GM12878 (cell line): ENCODE measurements at regions not wholly inside any gene's neighbourhood (a gene's known extent, or its start where the extent isn't known, plus 50 kb on each side); places are given as distances from the start of the nearest gene placed in this dataset.

ENCODE experiments used
- ATAC-seq: fragments of 200-7000 bp; cut with Tn5 transposase; 3 replicates; pipeline ENCODE4 v1.9.1; 2020; ENCODE audit warnings: mild to moderate bottlenecking, moderate library complexity
- BruUV-seq: library from RNA; stranded (reverse); fragments of 400-500 nt; replicated peaks from 2 replicates; lab custom pipeline; 2021; lab: Mats Ljungman, UMichigan
- CTCF ChIA-PET: fragments of 300-600 bp; sonication (Branson Sonifier 250); formaldehyde crosslinking; extraction: SDS; loops from one replicate; lab custom pipeline; 2021; ENCODE audit warnings: inconsistent platforms; lab: Yijun Ruan, JAX
- POLR2A ChIA-PET: fragments of 350-600 bp; formaldehyde crosslinking; extraction: SDS; loops from one replicate; lab custom pipeline; 2021; ENCODE audit warnings: inconsistent platforms; lab: Charles Lee
- RAD21 ChIA-PET: fragments of 300-600 bp; sonication (Branson Sonifier 250); formaldehyde crosslinking; loops from one replicate; lab custom pipeline; 2023; ENCODE audit warnings: antibody characterized with exemption; ENCODE audit not compliant: unreplicated experiment; lab: Charles Lee
- SMC1A ChIA-PET: fragments of 300-600 bp; sonication (Branson Sonifier 250); formaldehyde crosslinking; loops from one replicate; lab custom pipeline; 2023; ENCODE audit not compliant: unreplicated experiment, uncharacterized antibody; lab: Charles Lee
- DNase-seq: peaks from one replicate; pipeline ENCODE4 v3.0.0-alpha.2; 2011; ENCODE audit warnings: low read depth, low spot score
- FAIRE-seq: peaks from 3 replicates; lab custom pipeline; 2011; peaks lifted over from hg19 to GRCh38; lab: Jason Lieb, UNC
- H2AFZ ChIP-seq: 2 replicates; pipeline ENCODE4 v1.6.0; 2011; ENCODE audit warnings: low read depth, low read length, control low read depth; ENCODE audit not compliant: control insufficient read depth
- H3K27ac ChIP-seq: 2 replicates; pipeline ENCODE4 v1.5.1; 2011; ENCODE audit warnings: control low read depth; ENCODE audit not compliant: control insufficient read depth, insufficient read depth
- H3K27me3 ChIP-seq, 2 experiments: replicated peaks in 1 of 2; 2 replicates each; pipeline versions ENCODE4 v1.6.0 to v1.6.1; 2011; ENCODE audit warnings: low read length in 1 of 2; ENCODE audit not compliant: control insufficient read depth in 2 of 2, insufficient read depth in 2 of 2
- H3K36me3 ChIP-seq, 2 experiments: 2 replicates each; pipeline ENCODE4 v1.5.1; 2011; ENCODE audit warnings: low read length in 1 of 2; ENCODE audit not compliant: control insufficient read depth in 2 of 2, insufficient read depth in 2 of 2
- H3K4me1 ChIP-seq: 2 replicates; pipeline ENCODE4 v1.6.1; 2011; ENCODE audit warnings: mild to moderate bottlenecking, low read length, moderate library complexity, mixed read lengths; ENCODE audit not compliant: control insufficient read depth, insufficient read depth
- H3K4me2 ChIP-seq: 2 replicates; pipeline ENCODE4 v1.6.0; 2011; ENCODE audit warnings: control low read depth; ENCODE audit not compliant: control insufficient read depth, insufficient read depth
- H3K4me3 ChIP-seq: fragments of 200-600 bp; sonication (generic); 2 replicates; pipeline ENCODE4 v1.5.1; 2016
- H3K79me2 ChIP-seq: 2 replicates; pipeline ENCODE4 v1.6.0; 2011; ENCODE audit warnings: low read length; ENCODE audit not compliant: control insufficient read depth, insufficient read depth
- H3K9ac ChIP-seq: 2 replicates; pipeline ENCODE4 v1.8.0; 2011; ENCODE audit warnings: low read length, control low read depth, mixed read lengths; ENCODE audit not compliant: control insufficient read depth, insufficient read depth
- H3K9me3 ChIP-seq: replicated peaks from 3 replicates; pipeline ENCODE4 v1.5.1; 2011; ENCODE audit warnings: mild to moderate bottlenecking, low read length; ENCODE audit not compliant: control insufficient read depth, insufficient read depth
- H4K20me1 ChIP-seq: 2 replicates; pipeline ENCODE4 v1.6.0; 2011; ENCODE audit not compliant: control insufficient read depth, insufficient read depth
- ASH2L ChIP-seq: fragments of 300-600, 200-600 bp; sonication (generic); IDR thresholded peaks from 2 replicates; pipeline ENCODE4 v1.6.1; 2017; ENCODE audit warnings: low read depth, mild to moderate bottlenecking, borderline replicate concordance
- BCLAF1 ChIP-seq: fragments of 450-650 bp; IDR thresholded peaks from 2 replicates; pipeline ENCODE4 v1.6.1; 2017; ENCODE audit warnings: antibody characterized with exemption, mild to moderate bottlenecking, moderate library complexity
- CHD2 ChIP-seq: IDR thresholded peaks from 2 replicates; pipeline ENCODE4 v1.6.1; 2011; ENCODE audit warnings: low read depth, low read length, improper control_type of control experiment, borderline replicate concordance
- FOS ChIP-seq: IDR thresholded peaks from 3 replicates; pipeline ENCODE4 v1.6.1; 2011; ENCODE audit warnings: borderline replicate concordance; ENCODE audit not compliant: insufficient read length; ENCODE audit errors: extremely low read depth
- JUNB ChIP-seq: IDR thresholded peaks from 2 replicates; pipeline ENCODE4 v1.6.1; 2016; ENCODE audit warnings: antibody characterized with exemption, mild to moderate bottlenecking
- MTA2 ChIP-seq: fragments of 450-650 bp; IDR thresholded peaks from 2 replicates; pipeline ENCODE4 v1.6.1; 2016; ENCODE audit warnings: low read depth, mild to moderate bottlenecking, moderate library complexity
- NR2C2 ChIP-seq: IDR thresholded peaks from 2 replicates; pipeline ENCODE4 v1.6.1; 2011; ENCODE audit warnings: borderline replicate concordance, low read depth; ENCODE audit not compliant: control insufficient read depth, insufficient read length
- RB1 ChIP-seq: fragments of 450-650 bp; formaldehyde crosslinking; IDR thresholded peaks from 2 replicates; pipeline ENCODE4 v1.6.1; 2017; ENCODE audit warnings: mild to moderate bottlenecking, borderline replicate concordance
- RELB ChIP-seq: fragments of 450-650 bp; IDR thresholded peaks from 2 replicates; pipeline ENCODE4 v1.6.1; 2017; ENCODE audit warnings: low read depth, mild to moderate bottlenecking, moderate library complexity
- ZNF687 ChIP-seq: fragments of 450-650 bp; IDR thresholded peaks from 2 replicates; pipeline ENCODE4 v1.6.1; 2017; ENCODE audit warnings: mild to moderate bottlenecking, moderate library complexity
- WGBS: methylation state at CpG from one replicate; pipeline ENCODE4 v1.1.6; 2016; ENCODE audit warnings: low lambda C conversion rate; ENCODE audit not compliant: insufficient replicate concordance, insufficient coverage; ENCODE audit errors: missing lambda C conversion rate; 5-methylcytosine and 5-hydroxymethylcytosine counted together
- in situ Hi-C: fragments of 300-500 bp; cut with MboI; formaldehyde crosslinking; loops from 9 replicates; pipeline ENCODE4 v1.14.3; 2018; ENCODE audit warnings: mixed read lengths
- intact Hi-C: fragments of 100-400 bp; cut with micrococcal nuclease; formaldehyde crosslinking; loops from one replicate; pipeline ENCODE4 v1.14.2; 2022; ENCODE audit not compliant: unreplicated experiment

GRCh38 chr21:24759348-24760075 lies 847.8 kb downstream of the MRPL39 start:
- H3K4me1 ChIP-seq, result no peaks in the 10 kb centered on the region
- CTCF ChIA-PET, result interaction anchor here (0.6 to 0.7 kb wide), 2 partner anchors 18 to 98 kb away, joined by 3 to 4 read pairs; no protein-coding TSS in a partner anchor
- ATAC-seq (no peak), DNase-seq (no peak)
- intact Hi-C loops, result no loop called here
- H3K9ac ChIP-seq, result no peak overlapping the region
- TF ChIP-seq RB1 (no peak), NR2C2 (no peak), MTA2 (no peak), JUNB (no peak), BCLAF1 (no peak), ZNF687 (no peak), ASH2L (no peak), FOS (no peak), RELB (no peak), CHD2 (no peak)
- TF ChIP-seq, all 136 proteins: peak for 0
- BruUV-seq, result no TSS peak
- in situ Hi-C loops, result no loop called here
- Histone ChIP-seq H3K9me3 (no peaks in the 10 kb centered on the region), H3K4me3 (no peak overlapping the region), H3K27me3 (no peaks in the 10 kb centered on the region), H4K20me1 (no peaks in the 10 kb centered on the region), H3K27ac (no peak overlapping the region), H3K36me3 (no peaks in the 10 kb centered on the region), H3K4me2 (no peak overlapping the region), H3K79me2 (no peaks in the 10 kb centered on the region), H2AFZ (no peak overlapping the region)
- no peak for FAIRE-seq
- SMC1A ChIA-PET, result interaction anchor here (0.6 kb wide), 1 partner anchor 265 kb away, joined by 3 read pairs; no protein-coding TSS in a partner anchor
- 0% methylated on average over 3 of the region's 3 CpGs for WGBS
- RAD21 ChIA-PET, result no interaction called here
- POLR2A ChIA-PET, result no interaction called here
